GM12875 (cell line): ENCODE measurements at regions not wholly inside any gene's neighbourhood (a gene's known extent, or its start where the extent isn't known, plus 50 kb on each side); places are given as distances from the start of the nearest gene placed in this dataset.

ENCODE experiments used
- H3K4me3 ChIP-seq: one replicate; pipeline ENCODE4 v1.5.1; 2011; ENCODE audit warnings: low read depth, low read length, control low read depth
- TF ChIP-seq, protein P1 (sequence below): IDR thresholded peaks from 2 replicates; pipeline ENCODE4 v1.5.1; 2011; ENCODE audit warnings: low read depth, mild to moderate bottlenecking, control low read depth, inconsistent platforms, low read length, moderate library complexity, borderline replicate concordance; ENCODE audit not compliant: insufficient read depth

DNA sequence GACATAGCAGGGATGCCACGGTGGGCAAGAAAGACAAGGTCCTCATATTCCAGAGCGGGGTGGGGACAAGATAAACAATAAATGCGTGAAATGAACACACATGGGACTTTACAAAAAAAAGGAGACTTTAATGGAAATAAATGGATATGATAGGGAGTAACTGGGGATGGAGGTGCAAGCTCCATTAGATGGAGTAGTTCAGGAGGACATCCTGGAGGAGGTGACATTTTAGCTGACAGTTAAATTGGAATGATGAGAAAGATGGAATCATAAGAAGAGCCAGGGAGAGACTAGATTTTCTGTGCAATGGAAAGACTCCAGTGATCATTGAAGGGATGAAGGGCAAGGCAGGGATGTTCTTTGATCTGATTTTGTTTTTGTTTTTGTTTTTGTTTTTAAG is 83.6 kb upstream of the MYL10 start:
- H3K4me3 ChIP-seq: no peak overlapping the region
- TF ChIP-seq, protein P1, sequence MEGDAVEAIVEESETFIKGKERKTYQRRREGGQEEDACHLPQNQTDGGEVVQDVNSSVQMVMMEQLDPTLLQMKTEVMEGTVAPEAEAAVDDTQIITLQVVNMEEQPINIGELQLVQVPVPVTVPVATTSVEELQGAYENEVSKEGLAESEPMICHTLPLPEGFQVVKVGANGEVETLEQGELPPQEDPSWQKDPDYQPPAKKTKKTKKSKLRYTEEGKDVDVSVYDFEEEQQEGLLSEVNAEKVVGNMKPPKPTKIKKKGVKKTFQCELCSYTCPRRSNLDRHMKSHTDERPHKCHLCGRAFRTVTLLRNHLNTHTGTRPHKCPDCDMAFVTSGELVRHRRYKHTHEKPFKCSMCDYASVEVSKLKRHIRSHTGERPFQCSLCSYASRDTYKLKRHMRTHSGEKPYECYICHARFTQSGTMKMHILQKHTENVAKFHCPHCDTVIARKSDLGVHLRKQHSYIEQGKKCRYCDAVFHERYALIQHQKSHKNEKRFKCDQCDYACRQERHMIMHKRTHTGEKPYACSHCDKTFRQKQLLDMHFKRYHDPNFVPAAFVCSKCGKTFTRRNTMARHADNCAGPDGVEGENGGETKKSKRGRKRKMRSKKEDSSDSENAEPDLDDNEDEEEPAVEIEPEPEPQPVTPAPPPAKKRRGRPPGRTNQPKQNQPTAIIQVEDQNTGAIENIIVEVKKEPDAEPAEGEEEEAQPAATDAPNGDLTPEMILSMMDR: no peak

DNA sequence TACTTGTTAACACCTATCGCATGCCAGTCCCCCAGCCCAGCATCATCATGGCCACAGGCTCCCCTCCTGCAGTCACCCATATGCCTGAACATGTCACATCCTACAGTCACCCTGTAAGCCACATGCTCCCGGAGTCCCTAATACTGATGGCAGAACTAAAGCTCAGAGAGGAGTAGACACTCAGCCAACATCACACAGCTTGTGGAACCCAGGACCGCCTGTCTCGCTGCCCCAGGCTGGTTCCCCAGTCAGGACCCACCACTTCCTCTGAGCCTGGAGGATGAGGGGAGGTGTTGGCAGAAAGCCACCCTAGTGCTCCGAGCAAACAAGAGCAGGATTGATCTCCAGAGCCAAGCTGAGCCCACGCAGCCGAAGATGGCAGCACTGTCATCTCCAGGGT is 85.0 kb upstream of the MYL10 start:
- TF ChIP-seq, protein P1: no peak
- H3K4me3 ChIP-seq: no peak overlapping the region

DNA sequence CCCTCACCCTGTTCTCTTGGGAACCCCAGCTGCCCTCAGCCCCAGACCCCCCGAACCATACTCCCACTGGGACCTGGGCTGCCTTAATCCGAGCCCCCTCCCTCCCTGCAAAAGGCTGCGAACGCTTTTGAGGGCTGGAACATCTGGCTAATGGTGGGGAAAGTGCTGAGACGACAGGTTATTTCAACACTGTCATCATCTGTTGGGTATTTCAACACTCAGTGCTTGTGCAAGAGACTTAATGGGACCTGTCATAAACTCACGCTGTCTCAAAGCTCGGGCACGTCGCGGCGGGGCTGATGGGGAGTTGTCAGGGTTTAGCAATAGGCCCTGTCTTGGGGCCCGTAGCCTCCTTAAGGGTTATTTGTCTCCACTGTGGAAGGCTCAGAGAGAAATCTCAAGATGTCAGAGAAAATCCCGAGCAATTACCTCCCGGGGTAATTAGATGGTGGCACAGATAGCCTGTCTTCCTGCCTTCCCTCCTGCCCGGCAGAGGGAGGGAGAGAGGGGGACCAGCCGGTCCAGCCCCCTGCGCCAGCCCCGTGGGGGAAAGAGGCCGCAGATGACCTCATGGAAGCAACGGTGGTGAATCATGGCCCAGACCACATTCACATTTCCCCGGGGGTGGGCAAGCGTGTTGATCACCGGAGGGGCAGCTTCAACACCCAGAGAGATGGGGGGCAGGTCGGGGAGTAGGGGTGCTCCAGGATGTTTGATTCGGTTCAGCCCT is 88.7 kb upstream of the MYL10 start:
- no peak overlapping the region for H3K4me3 ChIP-seq

DNA sequence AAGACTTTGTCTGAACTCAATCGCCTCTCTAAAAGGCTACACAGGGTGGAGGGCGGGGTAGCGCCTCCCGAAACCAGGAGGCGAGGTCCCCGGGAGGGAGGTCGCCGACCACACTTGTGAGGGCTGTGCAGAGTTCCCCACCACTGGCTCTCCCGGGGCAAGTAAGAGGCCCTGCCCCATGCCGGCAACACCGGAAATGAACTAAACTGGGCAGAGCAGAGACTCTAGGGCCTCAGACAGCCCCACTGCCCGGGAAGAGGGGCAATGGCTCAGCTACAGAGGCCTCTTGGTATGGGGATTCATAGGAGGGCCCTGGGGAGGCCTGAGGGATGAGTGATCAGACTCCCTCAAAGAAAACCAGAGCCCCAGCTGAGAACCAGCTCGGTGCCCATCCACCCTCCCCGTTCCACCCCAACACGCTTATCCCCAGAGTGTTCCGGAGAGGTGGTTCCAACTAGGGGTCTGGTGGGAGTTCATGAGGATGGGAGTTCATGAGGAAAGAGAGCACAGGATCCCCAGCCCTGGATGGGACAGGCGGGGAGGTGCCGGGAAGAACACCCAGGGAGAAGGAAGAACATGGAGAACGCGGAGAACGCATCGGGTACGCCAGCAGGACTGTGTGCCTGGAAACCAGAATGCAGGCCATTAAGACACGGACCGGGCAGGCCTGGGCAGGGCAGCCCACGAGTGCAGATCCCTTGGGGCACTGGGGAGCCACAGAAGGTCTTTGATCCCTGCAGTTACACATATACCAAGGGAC is 89.4 kb upstream of the MYL10 start:
- H3K4me3 ChIP-seq: no peak overlapping the region
- TF ChIP-seq, protein P1: no peak

More for the DNA sequence above, 88.7 kb upstream of the MYL10 start:
- TF ChIP-seq, protein P1: no peak

DNA sequence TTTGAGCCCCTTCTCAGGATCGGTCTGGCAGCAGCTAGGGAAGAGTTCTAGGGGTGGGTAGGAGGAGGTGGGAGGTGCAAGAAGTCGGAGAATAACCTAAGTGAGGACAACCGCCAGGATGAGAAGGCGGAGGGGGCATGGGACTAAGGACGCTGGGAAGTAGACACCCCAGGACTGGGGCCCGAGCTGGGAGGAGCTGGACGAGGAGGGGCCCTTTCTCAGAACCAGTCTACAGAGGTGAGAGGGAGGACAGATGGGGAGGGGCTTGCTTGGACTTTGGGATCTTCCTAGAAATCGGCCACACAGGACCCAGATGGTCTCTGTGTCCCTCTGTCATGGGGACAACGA is 90.0 kb upstream of the MYL10 start:
- TF ChIP-seq, protein P1: no peak
- H3K4me3 ChIP-seq: no peak overlapping the region

DNA sequence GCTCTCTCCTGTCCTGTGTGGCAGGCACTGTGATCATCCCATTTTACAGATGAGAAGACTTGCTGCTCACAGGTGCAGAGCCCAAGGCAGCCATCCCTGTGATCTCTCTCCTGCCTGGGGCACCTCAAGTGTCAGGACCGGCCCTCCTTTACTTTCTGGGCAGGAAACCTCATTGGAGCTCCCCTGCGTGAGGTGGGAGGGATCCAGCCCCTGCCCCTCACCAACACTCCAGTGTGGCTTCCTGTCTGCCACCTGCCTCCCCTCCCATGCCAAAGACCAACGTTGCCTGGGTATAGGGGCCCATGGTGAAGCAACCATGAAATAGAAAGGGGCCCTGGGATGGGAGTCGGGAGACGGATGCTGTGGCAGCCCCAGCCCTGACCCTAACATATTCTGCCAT is 91.2 kb upstream of the MYL10 start:
- TF ChIP-seq, protein P1: no peak
- no peak overlapping the region for H3K4me3 ChIP-seq

DNA sequence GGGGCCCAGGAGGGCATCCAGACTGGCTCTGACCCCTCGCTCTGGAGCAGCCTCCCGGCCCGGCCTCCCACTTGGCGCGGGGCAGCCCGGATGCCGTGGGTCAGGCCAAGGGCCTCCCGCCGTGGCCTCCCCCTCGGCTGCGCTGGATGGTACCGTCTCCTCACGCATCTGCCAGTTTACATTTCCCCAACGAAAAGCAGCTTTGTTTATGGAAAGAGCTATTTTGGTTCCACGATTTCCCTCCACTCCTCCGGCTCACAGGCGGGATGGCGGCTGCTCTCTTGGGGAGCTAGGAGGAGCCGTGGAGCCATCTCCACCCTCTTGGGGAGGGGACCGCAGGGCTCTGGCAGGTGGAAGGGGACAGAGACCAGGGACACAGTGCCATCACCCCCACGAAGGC is 93.2 kb upstream of the MYL10 start:
- no peak overlapping the region for H3K4me3 ChIP-seq
- TF ChIP-seq, protein P1: no peak
